Coronary artery (tissue), 2 donors: ENCODE measurements at regions not wholly inside any gene's neighbourhood (a gene's known extent, or its start where the extent isn't known, plus 50 kb on each side); places are given as distances from the start of the nearest gene placed in this dataset.

Source experiments
- DNase-seq: peaks from one replicate; pipeline ENCODE4 v3.0.0-alpha.2; 2017; ENCODE audit warnings: low spot score
- H3K27ac ChIP-seq, 2 donors: fragments of 200-600 bp; sonication (generic); one replicate each; pipeline ENCODE4 v1.5.1; 2016 to 2019
- H3K4me3 ChIP-seq: fragments of 200-600 bp; sonication (generic); 2 replicates; pipeline ENCODE4 v1.5.1; 2016; ENCODE audit warnings: mild to moderate bottlenecking, moderate library complexity
- TF ChIP-seq, protein P1 (sequence below): fragments of 200-600 bp; sonication (generic); IDR thresholded peaks from one replicate; pipeline ENCODE4 v1.5.1; 2019; ENCODE audit warnings: antibody characterized with exemption

DNA sequence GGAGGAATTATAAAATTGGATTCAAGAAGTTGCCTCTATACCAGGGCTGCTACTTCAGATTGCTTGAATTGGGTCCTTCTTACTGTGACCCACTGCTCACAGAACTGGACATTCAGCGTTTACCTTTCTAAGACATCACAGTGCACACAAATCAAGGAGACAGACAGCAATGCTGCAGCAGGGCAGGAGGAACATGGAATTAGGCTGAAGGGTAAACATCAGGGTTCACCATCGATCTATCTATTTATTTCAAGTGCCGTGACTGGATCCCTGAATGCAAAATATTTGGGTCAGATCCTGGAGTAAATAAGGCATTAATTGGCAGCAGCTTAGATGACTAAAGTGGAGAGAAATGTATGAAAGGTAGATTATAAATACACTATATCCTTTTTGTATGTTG, 76.9 kb upstream of the HMGA2 start:
- no peak for DNase-seq
- H3K27ac ChIP-seq = no peak overlapping the region
- TF ChIP-seq, protein P1, sequence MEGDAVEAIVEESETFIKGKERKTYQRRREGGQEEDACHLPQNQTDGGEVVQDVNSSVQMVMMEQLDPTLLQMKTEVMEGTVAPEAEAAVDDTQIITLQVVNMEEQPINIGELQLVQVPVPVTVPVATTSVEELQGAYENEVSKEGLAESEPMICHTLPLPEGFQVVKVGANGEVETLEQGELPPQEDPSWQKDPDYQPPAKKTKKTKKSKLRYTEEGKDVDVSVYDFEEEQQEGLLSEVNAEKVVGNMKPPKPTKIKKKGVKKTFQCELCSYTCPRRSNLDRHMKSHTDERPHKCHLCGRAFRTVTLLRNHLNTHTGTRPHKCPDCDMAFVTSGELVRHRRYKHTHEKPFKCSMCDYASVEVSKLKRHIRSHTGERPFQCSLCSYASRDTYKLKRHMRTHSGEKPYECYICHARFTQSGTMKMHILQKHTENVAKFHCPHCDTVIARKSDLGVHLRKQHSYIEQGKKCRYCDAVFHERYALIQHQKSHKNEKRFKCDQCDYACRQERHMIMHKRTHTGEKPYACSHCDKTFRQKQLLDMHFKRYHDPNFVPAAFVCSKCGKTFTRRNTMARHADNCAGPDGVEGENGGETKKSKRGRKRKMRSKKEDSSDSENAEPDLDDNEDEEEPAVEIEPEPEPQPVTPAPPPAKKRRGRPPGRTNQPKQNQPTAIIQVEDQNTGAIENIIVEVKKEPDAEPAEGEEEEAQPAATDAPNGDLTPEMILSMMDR = no peak

DNA sequence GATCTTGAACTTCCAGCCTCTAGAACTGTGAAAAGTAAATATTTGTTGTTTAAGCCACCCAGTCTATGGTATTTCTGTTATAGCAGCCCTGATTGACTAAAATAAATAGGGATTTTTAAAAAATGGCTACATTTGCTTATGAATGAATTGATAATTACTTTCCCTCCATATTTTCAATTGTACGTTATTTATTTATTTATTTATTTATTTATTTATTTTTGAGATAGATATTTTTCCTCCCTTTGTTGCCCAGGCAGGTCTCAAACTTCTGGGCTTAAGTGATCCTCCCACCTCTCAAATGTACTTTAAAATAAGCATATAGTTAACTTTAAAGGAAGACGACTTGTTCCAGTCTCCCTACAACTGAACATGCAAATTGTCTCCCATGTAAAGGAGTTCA, 76.0 kb upstream of the HMGA2 start:
- TF ChIP-seq, protein P1 = no peak
- no peak overlapping the region for H3K27ac ChIP-seq
- H3K4me3 ChIP-seq = no peak overlapping the region
- no peak for DNase-seq

More for the DNA sequence above, 76.9 kb upstream of the HMGA2 start:
- no peak overlapping the region for H3K4me3 ChIP-seq

DNA sequence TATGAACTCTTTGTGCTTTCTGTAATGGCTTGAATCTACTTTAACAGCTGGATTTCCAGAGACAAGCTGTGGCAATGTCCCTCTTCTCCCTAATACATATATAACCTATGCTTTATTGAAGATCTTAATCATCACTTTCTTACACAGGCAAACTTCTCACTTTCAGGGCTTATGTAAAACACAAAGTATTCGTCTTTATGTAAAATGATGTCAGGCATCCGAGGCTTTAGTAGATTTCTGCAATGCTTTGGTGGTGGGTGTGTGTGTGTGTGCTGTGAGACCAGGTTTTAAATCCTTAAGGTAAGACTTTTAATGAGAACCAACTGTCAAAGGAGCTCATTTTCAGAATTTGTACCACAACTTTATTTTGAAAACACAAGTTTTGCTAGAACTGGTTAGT, 70.0 kb upstream of the HMGA2 start:
- H3K4me3 ChIP-seq = no peak overlapping the region
- no peak for DNase-seq
- TF ChIP-seq, protein P1 = no peak
- no peak overlapping the region for H3K27ac ChIP-seq

DNA sequence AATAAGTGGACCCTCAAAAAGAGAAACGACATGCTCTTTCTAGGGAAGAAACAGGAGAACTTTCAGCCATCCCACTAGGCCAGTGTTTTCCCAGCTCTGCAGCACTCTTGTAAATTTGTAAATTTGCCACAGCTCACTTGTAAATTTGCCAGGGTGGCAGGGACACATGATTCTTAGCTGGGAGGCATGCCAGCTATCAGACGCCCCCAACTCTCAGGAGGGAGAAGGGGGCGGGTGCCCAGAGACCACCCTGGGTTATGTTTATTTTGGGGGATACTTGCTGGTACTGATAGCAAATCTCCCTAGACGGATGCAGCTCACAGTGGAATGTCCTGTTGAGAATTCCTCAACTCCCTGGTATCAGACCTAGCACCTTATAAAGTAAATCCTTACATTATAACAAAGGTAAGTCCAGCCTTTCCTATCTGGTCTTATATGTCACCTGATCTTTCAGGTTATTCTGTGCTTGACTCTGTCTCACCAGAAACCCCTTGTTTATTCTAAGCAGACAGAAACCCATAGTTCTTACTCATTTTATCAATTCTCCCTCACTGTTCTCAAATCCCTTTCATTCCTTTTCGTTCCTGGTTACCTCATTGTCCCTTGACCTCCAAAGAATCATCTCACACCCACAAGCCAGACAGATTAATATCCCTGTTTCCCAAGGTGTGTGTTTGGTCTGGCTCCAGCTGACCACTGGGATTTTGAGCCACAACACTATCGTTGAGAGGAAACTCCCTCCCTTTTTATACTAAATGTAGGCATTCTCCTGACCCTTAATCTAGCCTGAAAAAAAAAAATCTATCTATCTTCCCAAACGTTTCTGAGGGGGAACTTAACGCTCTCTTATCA, 69.3 kb upstream of the HMGA2 start:
- Histone ChIP-seq H3K4me3 (no peak overlapping the region), H3K27ac (no peak overlapping the region)
- TF ChIP-seq, protein P1 = no peak
- DNase-seq = no peak

DNA sequence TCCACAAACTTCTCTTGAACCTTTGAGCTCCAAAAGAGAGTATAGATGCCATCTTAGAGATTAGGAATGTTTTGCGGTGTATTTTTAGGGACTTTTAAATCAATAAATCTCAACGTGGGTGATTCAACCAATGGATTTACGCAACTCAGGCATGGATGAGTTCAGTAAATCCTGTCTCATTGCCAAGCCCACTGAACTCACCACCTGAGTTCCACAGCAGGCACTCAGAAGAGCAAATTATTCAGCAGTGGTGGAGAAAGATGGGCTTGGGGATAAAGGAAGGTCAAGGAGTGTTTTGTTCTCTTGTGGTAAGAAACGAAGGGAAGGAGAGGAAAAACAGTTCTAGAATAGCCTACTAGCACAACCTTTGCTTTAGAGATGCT, 68.7 kb upstream of the HMGA2 start:
- H3K4me3 ChIP-seq = no peak overlapping the region
- TF ChIP-seq, protein P1 = no peak
- H3K27ac ChIP-seq = no peak overlapping the region
- no peak for DNase-seq

DNA sequence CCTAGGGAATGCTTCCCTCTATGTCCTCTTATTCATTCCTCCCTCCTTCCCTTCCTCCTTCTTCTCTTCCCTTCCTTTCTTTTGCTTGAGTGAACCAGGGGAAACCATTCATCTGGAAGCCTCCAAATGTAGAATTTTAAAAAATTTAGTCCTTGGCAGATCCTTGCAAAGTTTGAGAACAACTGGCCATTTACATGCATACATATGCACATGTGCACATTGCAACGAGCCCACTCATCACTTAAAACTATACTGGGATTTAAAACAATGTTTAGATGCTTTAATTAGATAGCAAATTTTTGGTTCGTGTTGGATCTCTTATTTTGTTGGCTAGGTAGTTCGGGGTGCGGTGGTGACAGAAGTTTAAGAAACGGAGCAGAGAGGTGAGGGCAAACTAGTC, 68.0 kb upstream of the HMGA2 start:
- DNase-seq = no peak
- H3K27ac ChIP-seq = no peak overlapping the region
- H3K4me3 ChIP-seq = no peak overlapping the region
- TF ChIP-seq, protein P1 = no peak

DNA sequence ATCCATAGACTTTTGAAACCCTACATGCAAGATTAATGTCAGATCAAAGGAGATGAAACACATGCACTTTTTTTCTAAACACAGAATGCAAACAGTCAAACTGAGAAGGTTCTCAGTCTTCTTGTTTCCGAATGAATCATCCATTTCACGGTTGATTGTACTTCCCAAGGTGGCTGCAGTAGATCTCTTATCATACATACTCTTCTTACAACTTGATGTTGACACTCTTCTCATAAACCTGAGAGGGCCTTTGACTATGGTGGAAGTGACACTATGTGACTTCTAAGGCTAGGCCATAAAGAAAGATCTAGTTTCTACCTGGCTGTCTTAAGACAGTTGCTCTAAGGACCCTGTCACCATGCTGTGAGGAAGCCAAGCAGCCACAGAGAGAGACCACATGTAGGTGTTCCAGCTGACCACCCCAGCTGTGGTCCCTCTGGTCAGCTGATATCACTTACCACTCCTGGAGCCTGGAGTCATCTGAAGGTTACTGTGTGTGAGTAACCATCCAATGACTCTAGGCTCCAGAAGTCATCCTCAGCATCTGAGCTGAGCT, 67.2 kb upstream of the HMGA2 start:
- DNase-seq = no peak
- TF ChIP-seq, protein P1 = no peak
- Histone ChIP-seq H3K27ac (no peak overlapping the region), H3K4me3 (no peak overlapping the region)
